GM23248 (cell line): ENCODE measurements at regions not wholly inside any gene's neighbourhood (a gene's known extent, or its start where the extent isn't known, plus 50 kb on each side); places are given as distances from the start of the nearest gene placed in this dataset.

Experiments
- EZH2 ChIP-seq: fragments of 200-600 bp; sonication (generic); IDR thresholded peaks from 2 replicates; pipeline ENCODE4 v1.6.1; 2018; ENCODE audit warnings: antibody characterized with exemption, mild to moderate bottlenecking; ENCODE audit not compliant: insufficient read depth, poor library complexity, severe bottlenecking
- EZH2phosphoT487 ChIP-seq: fragments of 200-600 bp; sonication (generic); IDR thresholded peaks from 2 replicates; pipeline ENCODE4 v1.6.1; 2018; ENCODE audit warnings: antibody characterized with exemption, moderate library complexity, mild to moderate bottlenecking, low read depth; ENCODE audit not compliant: insufficient read depth

DNA sequence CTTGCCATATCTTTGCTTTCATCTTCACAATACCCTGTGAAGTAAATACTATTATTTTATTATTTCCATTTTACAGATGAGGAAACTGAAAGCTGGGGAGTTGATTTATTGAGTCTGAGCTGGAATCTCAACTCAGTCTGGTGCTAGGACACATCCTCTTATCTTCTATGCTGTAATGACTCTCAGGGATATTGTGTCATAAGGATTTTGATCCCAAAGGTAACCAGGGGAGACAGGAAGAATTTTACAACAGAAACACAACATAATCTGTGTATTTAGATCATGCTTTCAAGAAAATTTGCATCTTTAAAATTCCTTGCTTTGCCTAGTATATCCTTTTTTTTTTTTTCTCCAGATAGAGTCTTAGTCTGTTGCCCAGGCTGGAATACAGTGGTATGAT is 123.3 kb upstream of the BTG1 start:
- TF ChIP-seq EZH2 (no peak), EZH2phosphoT487 (no peak)
